ENCODE measurements at regions not wholly inside any gene's neighbourhood (a gene's known extent, or its start where the extent isn't known, plus 50 kb on each side); places are given as distances from the start of the nearest gene placed in this dataset.

GRCh38 chr2:176686328-176686727 is 417.1 kb downstream of the MTX2 start:
- H3K27me3 Mint-ChIP-seq (ENCODE audit: low read depth): no peaks in the 10 kb centered on the region
- peaks cover 75% of the 10 kb centered on the region for H3K4me1 Mint-ChIP-seq
- H3K4me3 Mint-ChIP-seq: no peak overlapping the region
- H3K27ac Mint-ChIP-seq: no peak overlapping the region
- no peaks in the 10 kb centered on the region for H3K9me3 Mint-ChIP-seq
- DNase-seq (ENCODE audit: low spot score in 2 of 2, unreplicated experiment in 2 of 2): no peak
- no peaks in the 10 kb centered on the region for H3K36me3 Mint-ChIP-seq
- TF ChIP-seq, protein P1, sequence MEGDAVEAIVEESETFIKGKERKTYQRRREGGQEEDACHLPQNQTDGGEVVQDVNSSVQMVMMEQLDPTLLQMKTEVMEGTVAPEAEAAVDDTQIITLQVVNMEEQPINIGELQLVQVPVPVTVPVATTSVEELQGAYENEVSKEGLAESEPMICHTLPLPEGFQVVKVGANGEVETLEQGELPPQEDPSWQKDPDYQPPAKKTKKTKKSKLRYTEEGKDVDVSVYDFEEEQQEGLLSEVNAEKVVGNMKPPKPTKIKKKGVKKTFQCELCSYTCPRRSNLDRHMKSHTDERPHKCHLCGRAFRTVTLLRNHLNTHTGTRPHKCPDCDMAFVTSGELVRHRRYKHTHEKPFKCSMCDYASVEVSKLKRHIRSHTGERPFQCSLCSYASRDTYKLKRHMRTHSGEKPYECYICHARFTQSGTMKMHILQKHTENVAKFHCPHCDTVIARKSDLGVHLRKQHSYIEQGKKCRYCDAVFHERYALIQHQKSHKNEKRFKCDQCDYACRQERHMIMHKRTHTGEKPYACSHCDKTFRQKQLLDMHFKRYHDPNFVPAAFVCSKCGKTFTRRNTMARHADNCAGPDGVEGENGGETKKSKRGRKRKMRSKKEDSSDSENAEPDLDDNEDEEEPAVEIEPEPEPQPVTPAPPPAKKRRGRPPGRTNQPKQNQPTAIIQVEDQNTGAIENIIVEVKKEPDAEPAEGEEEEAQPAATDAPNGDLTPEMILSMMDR (IDR thresholded peaks at IDR 0.05; ENCODE audit: unreplicated experiment): no peak

- Mint-ChIP-seq H3K4me1 (peaks cover 67% of the 10 kb centered on the region), H3K27ac (no peak overlapping the region), H3K4me3 (no peak overlapping the region), H3K36me3 (no peaks in the 10 kb centered on the region), H3K27me3 (ENCODE audit: low read depth) (no peaks in the 10 kb centered on the region), H3K9me3 (no peaks in the 10 kb centered on the region)
- TF ChIP-seq, protein P1 (IDR thresholded peaks at IDR 0.05; ENCODE audit: unreplicated experiment): no peak
- DNase-seq (ENCODE audit: low spot score in 2 of 2, unreplicated experiment in 2 of 2): no peak
Measured at GRCh38 chr2:176687342-176687741, 418.1 kb downstream of the MTX2 start.

DNA sequence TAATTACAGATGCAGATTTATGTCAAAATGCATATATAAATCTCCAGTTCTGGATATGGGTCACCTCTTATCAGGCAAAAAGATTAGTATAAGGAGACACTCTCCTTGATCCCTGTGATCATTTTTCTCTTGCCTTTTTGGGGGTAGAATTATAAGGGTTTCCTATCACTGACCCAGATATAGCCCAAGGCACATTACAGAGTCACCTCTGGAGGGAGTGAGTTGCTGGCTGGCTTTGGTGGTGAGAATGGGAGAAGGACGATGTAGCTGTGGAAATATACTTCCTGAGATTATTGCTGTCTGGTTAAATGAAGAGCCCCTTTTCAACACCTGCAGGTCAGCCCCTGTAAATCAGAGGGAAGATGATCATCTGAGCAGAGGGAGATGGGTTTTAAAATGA is 418.7 kb downstream of the MTX2 start:
- Mint-ChIP-seq H3K4me1 (peaks cover 61% of the 10 kb centered on the region), H3K27ac (peak overlapping the region; percentile 58), H3K9me3 (no peaks in the 10 kb centered on the region)

GRCh38 chr2:176689711-176690110 is 420.5 kb downstream of the MTX2 start:
- no peak overlapping the region for H3K27ac Mint-ChIP-seq
- no peak for DNase-seq (ENCODE audit: low spot score in 2 of 2, unreplicated experiment in 2 of 2)
- TF ChIP-seq, protein P1 (IDR thresholded peaks at IDR 0.05; ENCODE audit: unreplicated experiment): no peak
- H3K36me3 Mint-ChIP-seq: no peaks in the 10 kb centered on the region
- no peak overlapping the region for H3K4me3 Mint-ChIP-seq
- peaks cover 60% of the 10 kb centered on the region for H3K4me1 Mint-ChIP-seq
- H3K9me3 Mint-ChIP-seq: no peaks in the 10 kb centered on the region
- H3K27me3 Mint-ChIP-seq (ENCODE audit: low read depth): no peaks in the 10 kb centered on the region

More for the DNA sequence above, 418.7 kb downstream of the MTX2 start:
- no peaks in the 10 kb centered on the region for H3K27me3 Mint-ChIP-seq (ENCODE audit: low read depth)
- H3K4me3 Mint-ChIP-seq: no peak overlapping the region
- TF ChIP-seq, protein P1 (IDR thresholded peaks at IDR 0.05; ENCODE audit: unreplicated experiment): no peak
- no peaks in the 10 kb centered on the region for H3K36me3 Mint-ChIP-seq
- no peak for DNase-seq (ENCODE audit: low spot score in 2 of 2, unreplicated experiment in 2 of 2)

GRCh38 chr2:176691471-176691870 is 422.2 kb downstream of the MTX2 start:
- H3K36me3 Mint-ChIP-seq: no peaks in the 10 kb centered on the region
- TF ChIP-seq, protein P1 (IDR thresholded peaks at IDR 0.05; ENCODE audit: unreplicated experiment): no peak
- no peak for DNase-seq (ENCODE audit: low spot score in 2 of 2, unreplicated experiment in 2 of 2)
- no peaks in the 10 kb centered on the region for H3K9me3 Mint-ChIP-seq
- H3K27ac Mint-ChIP-seq: no peak overlapping the region
- H3K4me1 Mint-ChIP-seq: peaks cover 43% of the 10 kb centered on the region
- H3K27me3 Mint-ChIP-seq (ENCODE audit: low read depth): no peaks in the 10 kb centered on the region
- no peak overlapping the region for H3K4me3 Mint-ChIP-seq

DNA sequence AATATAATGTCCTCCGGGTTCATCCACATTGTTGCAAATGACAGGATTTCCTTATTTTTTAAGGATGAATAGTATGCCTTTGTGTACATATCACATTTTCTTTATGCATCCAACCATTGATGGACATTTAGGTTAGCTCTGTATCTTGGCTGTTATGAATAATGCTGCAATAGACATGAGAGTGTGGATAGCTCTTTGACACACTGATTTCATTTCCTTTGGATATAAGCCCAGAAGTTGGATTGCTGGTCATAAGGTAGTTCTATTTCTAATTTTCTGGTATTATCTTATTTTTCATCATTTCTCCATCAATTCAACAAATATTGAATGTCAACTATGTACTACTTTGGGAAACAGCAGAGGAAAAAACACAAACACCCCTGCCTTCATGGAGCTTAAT is 423.3 kb downstream of the MTX2 start:
- no peaks in the 10 kb centered on the region for H3K9me3 Mint-ChIP-seq
- H3K27ac Mint-ChIP-seq: no peak overlapping the region
- no peaks in the 10 kb centered on the region for H3K36me3 Mint-ChIP-seq
- TF ChIP-seq, protein P1 (IDR thresholded peaks at IDR 0.05; ENCODE audit: unreplicated experiment): no peak
- H3K4me1 Mint-ChIP-seq: peaks cover 41% of the 10 kb centered on the region
- no peak for DNase-seq (ENCODE audit: low spot score in 2 of 2, unreplicated experiment in 2 of 2)
- no peaks in the 10 kb centered on the region for H3K27me3 Mint-ChIP-seq (ENCODE audit: low read depth)
- H3K4me3 Mint-ChIP-seq: no peak overlapping the region
